Left lobe of liver (tissue), 2 donors: ENCODE measurements at regions not wholly inside any gene's neighbourhood (a gene's known extent, or its start where the extent isn't known, plus 50 kb on each side); places are given as distances from the start of the nearest gene placed in this dataset.

Source experiments
- ATAC-seq: fragments of 200-7000 bp; cut with Tn5 transposase; one replicate; pipeline ENCODE4 v1.9.1; 2020; ENCODE audit warnings: mild to moderate bottlenecking, moderate library complexity
- DNase-seq: peaks from one replicate; pipeline ENCODE4 v3.0.0-alpha.2; 2020; ENCODE audit warnings: low spot score
- donor health status: DM: no; HTN: no; CAD: no; lungs with moderate emphysema.
- donor health status: DM: no; HTN: yes; CAD: no.

- peak; percentile 60 for ATAC-seq
- DNase-seq = no peak
Observed at GRCh38 chr4:125677665-125678307, 363.0 kb downstream of the FAT4 start.

- DNase-seq (no peak), ATAC-seq (peak; percentile 61)
Observed at GRCh38 chr4:125679989-125680388, 365.2 kb downstream of the FAT4 start.

DNA sequence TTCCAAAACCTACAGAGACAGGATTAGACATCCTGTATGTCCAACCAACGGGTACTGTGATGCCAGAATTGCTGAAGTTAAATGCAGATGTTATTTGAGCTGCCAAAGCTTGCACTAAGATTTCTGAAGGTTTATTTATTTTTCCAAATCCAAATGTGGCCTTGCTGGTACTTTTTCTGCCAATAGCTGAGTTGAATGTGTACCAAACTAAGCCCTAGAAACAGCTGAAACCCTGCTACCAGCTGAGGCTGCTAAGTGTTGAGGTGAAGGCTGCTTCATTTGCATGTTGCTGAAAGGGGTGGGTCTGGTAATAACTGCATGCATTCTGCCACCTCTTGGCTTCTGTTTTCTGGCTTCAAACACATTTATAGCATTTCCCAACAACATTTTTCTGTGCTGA, 366.5 kb downstream of the FAT4 start:
- ATAC-seq (peak; percentile 63), DNase-seq (no peak)

DNA sequence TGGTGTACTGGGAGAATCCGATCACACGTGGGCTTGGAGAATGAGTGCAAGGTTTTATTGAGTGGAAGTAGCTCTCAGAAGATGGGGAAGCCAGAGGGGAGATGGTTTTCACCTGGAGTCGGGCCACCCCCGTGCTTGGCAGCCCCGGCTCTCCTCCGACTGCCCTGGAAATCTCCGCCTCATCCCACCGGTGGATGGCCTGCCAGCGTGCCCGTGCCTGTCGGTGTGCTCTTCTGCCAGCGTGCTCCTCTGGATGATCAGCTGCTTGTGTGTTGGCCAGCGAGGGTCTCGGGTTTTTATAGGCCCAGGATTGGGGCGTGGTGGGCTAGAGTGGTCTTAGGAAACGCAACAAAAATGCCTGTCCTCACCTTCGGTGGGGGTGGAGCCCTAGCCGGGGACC, 368.0 kb downstream of the FAT4 start:
- no peak for DNase-seq
- ATAC-seq = no peak

GRCh38 chr4:125688841-125689240, 374.1 kb downstream of the FAT4 start:
- ATAC-seq (no peak), DNase-seq (no peak)

- DNase-seq = no peak
Observed at GRCh38 chr4:125689805-125690204, 375.1 kb downstream of the FAT4 start.

DNA sequence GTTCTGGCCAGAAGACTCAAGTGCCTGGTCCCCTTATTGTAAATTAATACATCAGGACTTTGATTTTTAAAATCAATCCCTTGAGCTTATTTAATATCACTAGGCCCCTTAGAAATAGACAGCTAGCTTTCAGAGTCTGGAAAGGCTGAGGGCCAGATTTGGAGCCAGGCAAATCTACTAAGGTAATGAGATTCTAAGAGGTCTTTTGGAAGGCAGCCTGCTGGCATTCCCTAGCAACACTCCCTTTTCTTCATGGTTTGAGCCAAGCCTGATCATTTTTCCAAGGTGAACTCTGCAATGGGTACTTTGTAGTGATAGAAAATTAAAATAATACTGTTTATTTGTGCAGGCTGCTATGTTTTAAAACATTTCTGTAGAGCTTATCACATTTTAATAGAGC, 378.5 kb downstream of the FAT4 start:
- DNase-seq (no peak), ATAC-seq (no peak)

More at GRCh38 chr4:125689805-125690204, 375.1 kb downstream of the FAT4 start:
- ATAC-seq = no peak

- no peak for DNase-seq
- ATAC-seq = no peak
Observed at GRCh38 chr4:125702406-125702805, 387.7 kb downstream of the FAT4 start.

- no peak for DNase-seq
- ATAC-seq = no peak
Observed at GRCh38 chr4:125703443-125703842, 388.7 kb downstream of the FAT4 start.

DNA sequence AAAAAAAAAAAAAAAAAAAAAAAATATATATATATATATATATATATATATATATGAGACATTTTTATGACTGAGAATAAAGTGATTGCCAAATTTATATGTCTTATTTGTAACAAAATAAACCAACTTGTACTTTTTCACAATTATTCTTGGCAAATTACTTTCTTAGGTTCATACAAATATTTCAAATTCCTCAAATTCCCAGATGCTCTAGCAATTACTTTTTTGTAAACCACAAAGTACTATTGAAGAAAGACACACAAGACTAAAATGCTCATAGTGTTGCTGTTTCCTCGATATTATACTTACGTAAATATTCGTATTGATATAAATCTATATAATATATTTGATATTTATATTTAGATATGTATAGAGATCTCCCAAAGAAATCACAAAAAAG, 390.0 kb downstream of the FAT4 start:
- no peak for DNase-seq
- ATAC-seq = no peak

- ATAC-seq = no peak
- no peak for DNase-seq
Observed at GRCh38 chr4:125705681-125706080, 390.9 kb downstream of the FAT4 start.

- DNase-seq (no peak), ATAC-seq (no peak)
Observed at GRCh38 chr4:125707397-125707796, 392.6 kb downstream of the FAT4 start.

DNA sequence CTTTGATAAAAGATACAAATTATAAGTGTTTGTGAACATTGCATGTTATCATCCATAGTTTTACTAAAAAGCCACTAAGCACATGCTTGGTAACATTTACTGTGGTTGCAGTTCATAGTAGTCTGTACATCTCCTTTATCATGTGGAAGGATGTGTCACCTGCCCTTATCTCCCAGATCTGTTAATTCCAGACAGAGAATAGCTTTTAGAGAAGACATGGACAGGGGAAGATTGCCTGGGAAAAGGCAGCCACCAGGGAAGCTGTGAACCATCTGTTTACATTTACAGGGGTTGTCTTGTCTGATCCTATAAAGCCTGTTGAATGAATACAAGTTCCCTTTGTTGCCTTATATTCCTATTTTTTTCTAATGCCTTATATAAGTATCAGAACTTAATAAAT, 396.0 kb downstream of the FAT4 start:
- no peak for ATAC-seq
- DNase-seq = no peak

GRCh38 chr4:125714049-125714448, 399.3 kb downstream of the FAT4 start:
- no peak for ATAC-seq

DNA sequence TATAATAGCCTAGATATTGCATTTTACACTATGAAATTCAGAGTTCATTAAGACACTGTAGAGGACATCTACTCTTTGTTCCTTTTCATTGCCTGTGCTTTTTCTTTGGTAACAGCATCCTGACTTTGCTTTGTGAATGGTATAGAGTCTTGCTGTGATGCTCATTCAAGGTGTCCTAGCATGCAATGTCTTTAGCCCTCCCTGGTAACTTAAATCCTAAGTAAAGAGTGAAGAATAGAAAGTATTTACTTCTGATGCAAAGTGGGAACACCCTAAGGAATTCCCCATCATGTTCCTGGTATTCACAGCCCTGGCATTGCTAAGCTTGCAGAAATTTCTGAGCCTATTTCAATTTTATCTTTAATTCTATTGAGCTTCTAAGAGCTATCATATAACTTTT, 400.1 kb downstream of the FAT4 start:
- ATAC-seq (no peak), DNase-seq (no peak)

More at GRCh38 chr4:125714049-125714448, 399.3 kb downstream of the FAT4 start:
- no peak for DNase-seq

DNA sequence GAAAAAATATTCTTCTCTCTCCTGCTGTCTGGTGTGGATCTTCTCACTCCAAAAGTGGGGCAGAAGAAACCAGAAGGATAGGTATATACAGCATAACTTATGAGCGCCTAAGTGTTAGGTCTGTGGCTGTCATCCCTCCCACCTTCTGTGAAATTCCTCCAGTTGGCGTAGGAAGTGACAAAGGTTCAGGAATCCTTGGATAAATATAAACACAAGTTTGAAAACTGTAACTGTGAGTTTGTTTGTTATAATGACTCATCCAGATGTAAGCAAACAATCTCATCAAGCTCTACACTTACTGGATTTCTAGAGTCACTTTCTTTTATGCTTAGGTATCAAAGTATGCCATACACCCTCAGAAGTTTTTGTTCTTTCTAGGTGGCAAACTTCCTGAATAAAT, 405.2 kb downstream of the FAT4 start:
- ATAC-seq (no peak), DNase-seq (no peak)

GRCh38 chr4:125722009-125722408, 407.3 kb downstream of the FAT4 start:
- DNase-seq = no peak
- ATAC-seq = no peak

- no peak for DNase-seq
- ATAC-seq = no peak
Observed at GRCh38 chr4:125725957-125726525, 411.3 kb downstream of the FAT4 start.

- DNase-seq = no peak
- no peak for ATAC-seq
Observed at GRCh38 chr4:125727931-125728330, 413.2 kb downstream of the FAT4 start.

GRCh38 chr4:125728568-125728967, 413.8 kb downstream of the FAT4 start:
- no peak for DNase-seq
- ATAC-seq = no peak

GRCh38 chr4:125729171-125729570, 414.4 kb downstream of the FAT4 start:
- no peak for DNase-seq
- ATAC-seq = no peak

- ATAC-seq (no peak), DNase-seq (no peak)
Observed at GRCh38 chr4:125732632-125733031, 417.9 kb downstream of the FAT4 start.

- ATAC-seq (no peak), DNase-seq (no peak)
Observed at GRCh38 chr4:125734504-125734903, 419.7 kb downstream of the FAT4 start.
